ENCODE measurements at regions not wholly inside any gene's neighbourhood (a gene's known extent, or its start where the extent isn't known, plus 50 kb on each side); places are given as distances from the start of the nearest gene placed in this dataset.

GRCh38 chr1:59141267-59141863 lies 155.5 kb upstream of the FGGY start:
- no peak for DNase-seq (ENCODE audit: low read depth in 3 of 3, low spot score in 1 of 3)

GRCh38 chr1:59142311-59143132 lies 154.4 kb upstream of the FGGY start:
- DNase-seq (ENCODE audit: low read depth in 3 of 3, low spot score in 1 of 3) = no peak

DNA sequence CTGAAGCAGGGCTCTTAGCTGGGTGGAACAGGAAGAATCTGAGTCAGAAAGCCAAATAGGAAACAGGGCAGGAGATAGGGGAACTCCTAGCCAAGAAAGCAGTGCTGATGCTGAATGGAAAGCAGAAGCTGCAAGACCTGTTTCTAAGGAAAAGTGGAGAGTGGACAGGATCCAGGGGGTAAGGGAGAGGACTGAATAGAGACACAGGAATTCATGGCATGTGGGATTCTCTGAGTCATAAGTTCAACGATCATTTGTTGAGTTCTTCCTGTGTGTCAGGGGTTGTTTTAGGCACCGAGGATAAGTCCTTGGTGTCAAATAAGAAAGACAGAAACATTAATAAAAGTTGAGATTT lies 153.8 kb upstream of the FGGY start:
- no peak for DNase-seq (ENCODE audit: low read depth in 3 of 3, low spot score in 1 of 3)

- DNase-seq (ENCODE audit: low read depth in 3 of 3, low spot score in 1 of 3) = no peak
Observed at GRCh38 chr1:59143811-59144210, 153.1 kb upstream of the FGGY start.

DNA sequence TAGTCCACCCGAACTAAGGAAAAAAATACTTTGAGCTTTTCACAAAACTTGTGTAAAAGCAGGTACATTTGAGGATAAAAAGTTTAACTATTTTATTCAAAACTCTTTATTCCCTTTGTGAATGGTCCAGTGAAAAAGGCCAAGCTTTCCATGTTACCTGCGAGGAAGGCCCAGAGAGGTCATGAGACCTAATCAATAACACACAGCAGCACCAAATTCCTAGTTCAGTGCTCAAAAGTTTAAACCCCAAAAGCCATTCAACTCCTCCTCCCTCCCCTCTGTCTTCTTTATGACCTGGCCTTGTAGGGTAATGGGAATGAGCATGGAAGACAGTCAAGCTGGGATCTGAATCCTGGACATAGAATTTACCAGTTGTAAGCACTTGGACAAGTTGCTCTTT lies 151.9 kb upstream of the FGGY start:
- DNase-seq (ENCODE audit: low read depth in 3 of 3, low spot score in 1 of 3) = no peak

GRCh38 chr1:59146056-59146455 lies 150.8 kb upstream of the FGGY start:
- no peak for DNase-seq (ENCODE audit: low read depth in 3 of 3, low spot score in 1 of 3)

DNA sequence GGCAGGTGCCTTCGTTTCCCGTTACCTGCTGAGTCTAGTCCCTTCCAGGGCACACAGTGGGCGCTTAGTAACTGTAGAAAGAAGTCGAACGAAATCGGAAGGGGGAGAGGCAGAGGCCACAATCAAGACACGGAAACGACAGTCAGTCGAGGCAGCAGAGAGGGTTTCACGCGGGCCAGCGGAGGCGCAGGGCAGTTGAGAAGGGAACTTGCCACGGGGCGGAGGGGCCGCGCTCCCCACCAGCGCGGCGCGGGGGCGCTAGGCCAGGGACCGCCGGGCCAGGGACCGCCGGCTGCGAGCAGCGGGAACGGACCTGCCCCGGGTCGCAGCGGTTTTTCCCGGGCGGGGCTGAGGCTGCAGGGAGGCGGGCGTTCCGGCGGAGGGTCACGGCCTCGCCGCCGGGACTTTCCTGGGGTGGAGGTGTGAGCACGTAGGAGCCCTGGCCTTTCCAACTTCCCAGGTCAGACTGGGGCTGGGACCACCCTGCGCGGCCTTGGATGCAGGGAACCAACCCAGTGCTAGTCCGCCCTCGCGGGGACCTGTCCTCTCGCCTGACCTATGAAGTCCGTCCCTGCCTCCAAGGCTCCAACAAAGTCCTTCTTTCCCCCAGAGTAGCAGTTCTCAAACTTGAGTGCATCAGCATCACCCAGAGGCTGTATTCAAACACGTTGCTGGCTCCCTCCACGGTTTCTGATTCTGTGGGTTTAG lies 150.1 kb upstream of the FGGY start:
- peak in 2 of 3 donors; percentile 6 to 16 for DNase-seq (ENCODE audit: low read depth in 3 of 3, low spot score in 1 of 3)

DNA sequence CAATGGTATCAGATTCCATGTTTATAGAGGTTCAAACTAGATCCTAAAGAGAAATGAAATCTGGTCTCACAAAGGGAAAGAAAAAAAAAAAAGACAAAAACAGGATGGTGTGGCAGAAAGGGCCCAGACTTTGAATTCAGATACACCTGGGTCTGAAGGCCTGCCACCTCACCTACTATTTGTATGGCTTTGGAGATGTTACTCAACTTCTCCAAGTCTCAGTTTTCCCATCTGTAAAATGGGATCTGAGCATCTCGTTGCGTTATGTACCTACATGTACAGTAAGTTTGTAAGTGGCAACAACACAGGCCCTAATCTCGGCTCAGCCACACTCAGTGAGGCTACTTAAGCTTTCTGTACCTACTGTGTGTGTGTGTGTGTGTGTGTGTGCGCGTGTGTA lies 147.5 kb upstream of the FGGY start:
- DNase-seq (ENCODE audit: low read depth in 3 of 3, low spot score in 1 of 3) = no peak

- no peak for DNase-seq (ENCODE audit: low read depth in 3 of 3, low spot score in 1 of 3)
Observed at GRCh38 chr1:59150577-59151386, 146.1 kb upstream of the FGGY start.

DNA sequence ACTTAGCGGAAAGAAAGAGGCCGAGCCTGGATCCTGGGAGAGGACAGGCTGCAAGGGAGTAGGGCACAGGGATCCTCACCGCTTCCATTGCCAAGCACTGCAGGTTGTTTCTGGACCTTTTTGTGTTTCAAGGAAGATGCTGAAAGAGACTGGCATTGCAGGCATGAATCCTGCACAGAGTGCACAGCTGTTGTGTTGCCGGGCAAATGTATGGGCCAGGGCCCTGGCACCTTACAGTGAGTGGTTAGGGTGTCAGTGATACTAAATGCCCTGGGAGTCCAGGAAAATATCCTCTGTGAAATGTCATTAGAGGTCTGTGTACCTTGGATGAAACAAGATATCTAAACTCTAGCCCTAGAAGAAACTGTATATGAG lies 145.5 kb upstream of the FGGY start:
- DNase-seq (ENCODE audit: low read depth in 3 of 3, low spot score in 1 of 3) = no peak

DNA sequence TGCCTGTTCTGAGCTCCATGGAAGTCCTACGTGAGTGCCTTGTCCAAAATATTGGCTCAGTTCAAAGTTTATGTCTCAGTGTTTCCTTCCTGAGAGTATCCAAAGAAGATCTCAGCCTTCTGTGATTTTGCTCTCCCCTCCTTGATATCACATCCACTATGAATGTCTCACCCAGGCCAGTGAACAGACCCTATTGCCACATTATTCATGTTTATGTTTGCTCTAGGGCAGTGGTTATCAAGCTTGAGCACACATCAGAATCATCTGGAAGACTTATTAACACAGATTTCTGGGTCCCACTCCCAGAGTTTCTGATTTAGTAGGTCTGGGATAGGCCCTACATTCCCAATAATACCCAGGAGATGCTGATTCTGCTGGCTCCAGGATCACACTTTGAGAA lies 145.0 kb upstream of the FGGY start:
- DNase-seq (ENCODE audit: low read depth in 3 of 3, low spot score in 1 of 3) = no peak

- no peak for DNase-seq (ENCODE audit: low read depth in 3 of 3, low spot score in 1 of 3)
Observed at GRCh38 chr1:59152511-59152910, 144.4 kb upstream of the FGGY start.

DNA sequence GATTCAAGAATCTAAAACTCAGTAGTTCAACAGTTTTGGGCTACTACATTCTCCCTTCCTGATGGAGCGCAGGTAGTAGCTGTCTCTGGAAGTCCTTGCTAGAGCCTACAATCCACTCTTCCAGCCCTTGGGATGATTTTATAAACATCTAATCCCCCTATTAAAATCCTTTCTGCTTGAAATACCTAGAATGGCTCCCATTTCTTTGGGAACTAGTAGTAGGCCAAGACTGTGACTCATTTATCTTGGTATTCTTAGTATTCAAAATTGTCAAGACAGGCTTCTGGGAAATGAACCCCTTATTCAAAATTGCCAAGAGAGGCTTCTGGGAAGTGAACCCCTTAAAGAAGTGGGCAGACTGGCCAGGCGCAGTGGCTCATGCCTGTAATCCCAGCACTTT lies 142.5 kb upstream of the FGGY start:
- DNase-seq (ENCODE audit: low read depth in 3 of 3, low spot score in 1 of 3) = no peak

GRCh38 chr1:59155351-59155750 lies 141.5 kb upstream of the FGGY start:
- no peak for DNase-seq (ENCODE audit: low read depth in 3 of 3, low spot score in 1 of 3)

- no peak for DNase-seq (ENCODE audit: low read depth in 3 of 3, low spot score in 1 of 3)
Observed at GRCh38 chr1:59156051-59156450, 140.8 kb upstream of the FGGY start.

- no peak for DNase-seq (ENCODE audit: low read depth in 3 of 3, low spot score in 1 of 3)
Observed at GRCh38 chr1:59156526-59157199, 140.2 kb upstream of the FGGY start.

DNA sequence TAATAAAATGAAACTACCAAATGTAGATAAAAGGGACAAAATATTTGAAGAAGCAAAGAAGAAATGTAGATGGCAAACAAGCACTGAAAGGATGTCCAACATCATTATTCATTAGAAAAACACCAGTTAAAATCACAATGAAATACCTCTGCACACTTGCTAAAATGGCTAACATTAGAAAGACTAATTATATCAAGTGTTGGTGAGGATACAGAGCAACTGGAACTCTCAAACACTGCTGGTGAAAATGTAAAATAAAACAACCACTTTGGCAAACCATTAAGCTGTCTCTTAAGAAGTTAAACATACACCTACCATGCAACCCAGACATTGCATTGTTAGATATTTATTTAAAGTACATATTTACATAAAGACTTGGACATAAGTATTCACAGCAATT lies 138.6 kb upstream of the FGGY start:
- no peak for DNase-seq (ENCODE audit: low read depth in 3 of 3, low spot score in 1 of 3)

DNA sequence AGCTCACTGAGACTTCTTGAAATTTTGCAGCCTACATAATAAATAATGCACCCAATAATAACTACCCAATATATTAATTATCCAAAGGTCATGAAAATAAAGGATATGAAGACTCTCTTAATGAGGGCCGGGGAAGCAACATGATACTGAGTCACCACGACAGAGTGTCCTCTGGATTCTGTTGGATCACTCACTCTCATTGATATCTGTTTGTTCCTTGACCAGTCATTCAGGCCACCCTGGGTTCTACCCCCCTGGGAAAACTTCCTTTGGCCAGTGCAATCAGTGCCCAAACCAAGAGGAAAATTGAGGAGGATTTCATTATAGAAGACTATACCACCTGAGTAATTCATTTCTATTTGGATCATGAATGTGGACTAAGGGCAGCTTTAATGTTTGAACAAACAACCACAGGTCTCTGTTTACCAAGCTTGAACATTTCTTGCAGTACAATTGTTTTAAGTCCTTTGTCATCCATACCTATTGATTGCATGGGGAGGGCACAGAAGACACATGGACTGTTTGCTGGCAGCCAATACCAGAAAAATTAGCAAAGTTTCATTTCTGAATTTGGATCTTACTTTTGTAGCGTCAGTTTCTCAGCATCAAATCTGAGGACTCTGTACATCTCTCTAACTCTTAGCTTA lies 137.2 kb upstream of the FGGY start:
- DNase-seq (ENCODE audit: low read depth in 3 of 3, low spot score in 1 of 3) = no peak

GRCh38 chr1:59161136-59161535 lies 135.8 kb upstream of the FGGY start:
- no peak for DNase-seq (ENCODE audit: low read depth in 3 of 3, low spot score in 1 of 3)

- DNase-seq (ENCODE audit: low read depth in 3 of 3, low spot score in 1 of 3) = no peak
Observed at GRCh38 chr1:59162665-59163064, 134.2 kb upstream of the FGGY start.
